GM18520 (cell line): ENCODE measurements at regions not wholly inside any gene's neighbourhood (a gene's known extent, or its start where the extent isn't known, plus 50 kb on each side); places are given as distances from the start of the nearest gene placed in this dataset.

Experiments
- ATAC-seq: cut with Tn5 transposase; IDR thresholded peaks from one replicate; pipeline ENCODE4 v1.9.1; 2021; ENCODE audit not compliant: unreplicated experiment

DNA sequence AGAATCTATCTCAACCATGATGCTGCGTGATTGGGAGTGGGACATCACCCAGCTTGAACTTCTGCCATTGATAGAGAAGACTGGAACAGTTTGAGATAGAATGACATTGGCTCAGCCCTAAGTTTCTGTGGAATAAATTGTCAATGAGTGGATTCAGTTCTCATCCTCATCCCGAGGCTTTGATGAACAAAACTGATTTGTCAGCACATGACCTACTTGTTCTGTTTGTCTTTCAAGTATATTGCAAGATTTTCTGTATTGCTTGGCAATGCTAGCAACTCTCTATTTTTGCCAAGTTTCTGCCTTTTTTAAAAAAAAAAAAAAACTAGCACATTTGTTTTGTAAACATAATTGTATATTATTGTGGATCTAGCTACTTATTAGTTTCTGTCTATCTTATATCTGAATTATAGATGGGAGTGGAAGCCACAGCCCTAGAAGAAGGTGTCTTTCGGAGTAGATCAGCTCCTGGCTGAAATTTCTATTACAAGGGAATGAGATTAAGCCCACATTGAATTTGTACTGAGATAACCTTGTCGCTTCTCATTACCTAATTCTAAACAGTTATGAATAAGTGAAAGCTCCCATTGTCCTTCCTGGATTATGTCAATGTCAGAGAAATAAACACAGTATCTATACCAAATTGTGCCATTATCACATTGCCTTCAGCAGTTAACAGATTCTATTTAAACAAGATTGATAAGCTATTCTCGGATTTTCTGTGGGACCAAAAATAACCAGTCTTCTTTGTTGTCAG, 166.1 kb downstream of the TNFSF13B start:
- no peak for ATAC-seq

DNA sequence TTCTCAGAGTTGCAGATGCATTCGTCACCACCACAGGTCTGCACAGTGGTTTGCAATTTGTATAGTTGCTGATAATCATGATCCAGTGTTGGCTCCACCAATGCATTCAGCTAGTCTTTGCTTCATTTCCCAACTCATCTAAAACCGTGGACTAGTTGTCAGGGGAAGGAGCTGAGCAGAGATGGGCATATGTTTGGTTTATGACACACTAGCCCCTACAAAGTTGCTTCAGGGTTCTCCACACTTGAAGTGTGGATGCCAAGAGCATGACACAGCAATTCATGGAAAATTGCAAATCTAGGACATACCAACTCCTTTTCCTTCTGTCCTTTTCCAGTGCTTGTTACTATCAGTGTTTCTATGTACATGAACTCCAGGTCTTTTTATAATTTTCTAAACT, 168.0 kb downstream of the TNFSF13B start:
- ATAC-seq = no peak

DNA sequence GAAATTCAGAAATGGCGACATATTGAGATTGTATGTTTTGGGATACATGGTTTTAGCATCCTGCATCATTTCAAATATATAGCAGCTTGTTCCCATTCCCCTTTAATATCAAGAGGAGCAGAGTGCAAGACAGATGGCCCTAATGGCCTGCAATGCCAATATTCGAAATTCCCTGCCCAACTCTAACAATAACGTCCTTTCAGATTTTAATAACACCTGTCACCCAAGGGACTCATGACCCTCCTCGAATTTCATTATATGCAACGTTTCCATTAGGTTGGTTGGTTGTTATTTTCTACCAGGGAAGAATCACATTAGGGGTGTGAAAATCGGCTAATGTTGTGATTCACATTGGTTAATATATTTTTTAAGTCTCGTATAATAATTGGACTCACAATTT, 170.0 kb downstream of the TNFSF13B start:
- ATAC-seq = no peak

DNA sequence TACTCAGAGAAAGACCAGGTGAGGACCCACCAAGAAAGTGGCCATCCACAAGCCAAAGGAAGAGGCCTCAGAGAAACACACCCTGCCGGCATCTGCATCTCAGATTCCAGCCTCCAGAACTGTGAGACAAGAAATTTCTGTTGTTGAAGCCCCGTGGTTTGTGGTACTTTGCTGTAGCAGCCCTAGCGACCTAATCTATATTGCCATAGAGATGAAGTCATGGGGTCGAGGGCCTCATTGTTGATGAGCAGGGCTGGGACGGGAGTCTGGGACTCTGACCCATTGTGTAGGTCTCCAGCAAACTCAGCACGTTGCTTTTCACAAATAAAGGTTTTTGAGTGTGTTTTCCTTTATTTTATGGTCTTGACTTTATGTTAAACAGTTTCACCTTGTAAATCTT, 174.9 kb downstream of the TNFSF13B start:
- ATAC-seq = no peak

DNA sequence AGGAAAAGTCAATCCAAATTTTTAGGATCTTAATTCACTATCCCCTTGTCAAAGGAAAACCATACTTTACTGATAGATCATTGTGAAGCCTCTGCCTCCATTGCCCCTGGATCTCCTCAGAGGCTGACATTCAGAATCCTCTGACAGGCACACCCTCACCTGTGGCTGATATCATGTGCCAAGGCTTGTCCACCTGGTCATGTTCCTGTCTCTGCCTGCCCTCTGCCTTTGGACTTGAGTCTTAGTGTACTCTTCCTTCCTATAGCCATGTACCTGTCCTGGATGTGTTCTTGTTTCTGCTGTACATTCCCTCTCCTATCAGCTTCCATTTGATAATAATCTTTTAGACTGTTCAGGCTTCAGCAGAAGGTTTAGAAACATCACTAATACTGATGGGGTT, 179.4 kb downstream of the TNFSF13B start:
- ATAC-seq = no peak

DNA sequence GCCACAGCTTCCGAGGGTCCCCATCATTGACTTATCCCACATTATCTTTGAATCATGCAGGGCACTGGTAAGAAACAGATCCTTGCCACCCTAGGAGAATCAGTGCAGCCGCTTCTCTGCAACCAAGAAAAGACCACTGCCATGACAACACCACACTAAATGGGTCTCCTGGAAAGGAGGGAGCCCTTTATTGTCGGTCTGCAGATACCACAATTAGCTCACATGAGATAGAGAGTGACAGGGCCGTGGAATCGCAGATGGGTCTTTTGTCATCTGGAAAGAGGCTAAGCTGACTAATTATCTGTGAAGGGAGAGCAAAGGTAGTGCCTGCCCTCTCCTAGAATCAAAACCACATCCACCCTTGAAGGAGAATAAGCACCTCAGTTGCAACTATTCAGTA, 178.3 kb upstream of the MYO16 start:
- no peak for ATAC-seq

DNA sequence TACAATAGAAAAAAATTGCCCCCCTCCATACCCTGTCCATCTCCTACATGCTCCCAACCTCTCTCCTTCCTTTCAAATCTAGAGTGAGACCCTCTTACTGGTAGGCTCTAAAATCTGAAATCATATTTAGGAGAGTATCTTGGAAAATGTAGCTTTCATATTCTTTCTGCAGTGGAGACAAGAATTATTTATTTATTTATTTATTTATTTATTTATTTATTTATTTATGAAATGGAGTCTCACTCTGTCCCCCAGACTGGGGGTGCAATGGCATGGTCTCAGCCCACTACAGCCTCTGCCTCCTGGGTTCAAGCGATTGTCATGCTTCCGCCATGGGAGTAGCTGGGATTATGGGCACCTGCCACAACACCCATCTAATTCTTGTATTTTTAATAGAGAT, 174.1 kb upstream of the MYO16 start:
- ATAC-seq = no peak

DNA sequence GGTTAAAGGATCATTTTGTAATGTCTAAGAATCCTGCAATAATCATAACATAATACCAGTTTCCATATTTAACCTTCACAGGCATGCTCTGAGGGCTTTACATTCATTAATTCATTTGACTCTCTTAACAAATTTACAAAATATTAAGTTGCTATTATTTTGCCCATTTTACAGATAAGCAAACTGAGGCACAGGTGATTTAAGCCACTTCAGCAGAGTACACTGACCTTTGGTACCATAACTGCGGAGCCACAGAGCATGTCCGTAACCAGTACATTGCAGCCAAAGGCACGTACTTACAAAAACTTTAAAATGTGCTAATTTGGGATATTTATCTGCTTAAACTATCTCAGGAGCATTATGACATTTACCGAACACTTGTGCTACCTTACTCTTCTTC, 169.4 kb upstream of the MYO16 start:
- no peak for ATAC-seq

DNA sequence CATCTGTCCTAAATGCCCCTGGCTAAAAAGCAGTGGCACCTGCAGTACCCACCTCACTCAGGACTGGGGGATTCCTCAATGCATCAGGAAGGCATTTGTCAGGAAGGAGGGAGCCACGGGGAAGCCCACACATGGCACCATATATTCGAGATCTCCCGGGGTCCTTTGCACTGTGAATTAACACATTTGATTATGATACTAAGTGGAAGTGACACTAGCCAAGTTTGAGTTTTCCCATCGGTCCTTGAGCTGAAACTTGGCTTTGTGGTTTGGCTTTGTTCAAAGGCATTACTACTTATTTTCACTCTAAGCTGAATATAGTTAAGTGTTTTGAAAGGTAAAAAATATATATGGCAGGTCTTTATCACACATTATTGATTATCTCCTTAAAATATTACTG, 168.7 kb upstream of the MYO16 start:
- ATAC-seq = no peak

DNA sequence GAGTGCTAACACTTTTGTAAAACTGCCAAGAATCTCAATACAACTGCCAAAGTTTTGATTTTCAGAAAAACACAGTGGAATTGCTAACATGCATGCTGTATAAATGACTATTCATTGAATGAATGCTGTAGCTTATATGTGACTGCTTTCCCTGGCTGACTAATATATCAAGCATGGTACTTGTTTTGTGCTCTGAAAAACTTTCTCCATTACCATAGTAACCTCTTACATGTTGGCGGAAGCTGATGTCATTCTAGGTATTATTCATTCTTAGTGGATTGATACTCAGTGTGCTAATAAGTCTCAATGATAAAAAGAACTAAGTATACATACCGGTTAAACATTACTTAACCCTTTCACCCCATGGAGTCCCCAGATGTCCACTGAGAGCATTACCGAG, 166.1 kb upstream of the MYO16 start:
- peak; percentile 76 for ATAC-seq

DNA sequence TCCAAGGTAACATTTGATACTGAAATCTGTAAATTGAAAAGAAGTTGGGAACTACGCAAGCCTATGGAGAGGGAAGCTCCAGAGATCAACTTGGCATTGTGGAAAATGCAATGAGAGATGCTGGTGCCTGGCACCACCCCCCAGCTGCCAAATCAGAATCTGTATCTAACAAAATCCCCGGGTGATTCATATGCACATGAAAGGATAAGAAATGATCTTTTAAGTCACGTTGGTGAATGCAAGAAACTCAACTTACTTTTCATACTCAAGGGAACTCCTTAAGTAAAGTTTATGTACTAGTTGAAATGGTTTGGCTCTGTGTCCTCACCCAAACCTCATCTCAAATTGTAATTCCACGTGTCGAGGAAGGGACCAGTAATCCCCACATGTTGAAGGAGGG, 158.5 kb upstream of the MYO16 start:
- ATAC-seq = no peak

DNA sequence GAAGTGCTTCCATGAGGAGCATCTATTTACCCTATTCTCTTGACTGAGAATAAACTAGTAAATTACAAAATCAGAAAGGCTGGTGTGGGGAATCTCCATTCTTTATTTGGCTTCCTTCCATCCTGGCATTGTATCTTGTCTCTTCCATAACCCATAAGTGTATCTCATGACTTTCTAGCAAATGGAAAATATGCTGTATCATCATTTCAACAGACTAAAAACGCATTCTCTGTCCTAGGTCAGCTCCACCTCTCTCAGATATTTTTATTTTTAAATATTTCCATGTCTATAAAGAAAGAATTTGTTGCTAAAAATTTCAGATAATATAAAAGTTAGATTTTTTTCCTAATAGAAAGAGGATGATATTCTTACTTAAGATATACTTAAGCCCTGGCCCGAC, 154.2 kb upstream of the MYO16 start:
- no peak for ATAC-seq

DNA sequence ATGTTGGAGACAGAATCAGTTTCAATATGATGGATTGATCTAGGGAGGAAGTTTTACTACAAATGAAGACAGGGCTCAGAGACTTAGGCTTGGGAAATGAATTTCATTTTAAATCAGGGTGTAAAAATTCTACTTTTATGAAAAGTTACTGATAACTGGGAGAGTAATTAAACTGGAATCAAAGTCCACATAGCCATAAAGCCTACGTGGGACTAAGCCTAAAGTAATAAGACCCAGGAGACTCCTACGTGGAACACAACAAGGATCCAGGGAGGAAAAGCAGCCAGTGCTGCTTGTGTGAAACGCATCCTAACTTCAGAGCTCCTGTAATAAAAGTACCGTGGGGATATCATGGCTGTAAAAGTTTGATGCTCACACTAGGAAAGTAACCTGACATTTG, 152.0 kb upstream of the MYO16 start:
- no peak for ATAC-seq

DNA sequence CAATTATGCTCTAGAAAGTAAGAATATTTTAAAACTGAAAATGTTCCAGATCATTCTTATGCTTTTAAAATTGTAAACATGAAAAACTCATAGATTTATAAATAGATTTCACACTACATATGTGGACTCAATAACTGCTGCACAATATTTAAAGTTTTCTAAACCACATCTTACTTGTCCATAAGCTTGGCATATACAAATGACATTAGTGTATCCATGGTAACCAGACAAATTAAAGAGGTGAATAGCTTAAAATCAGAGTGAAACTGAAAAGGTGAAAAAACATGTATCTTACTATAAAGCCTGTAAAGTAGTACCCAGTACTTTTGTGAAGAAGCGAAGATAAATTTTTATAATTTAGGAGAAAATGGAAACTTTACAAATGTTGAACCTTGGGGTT, 151.2 kb upstream of the MYO16 start:
- no peak for ATAC-seq

DNA sequence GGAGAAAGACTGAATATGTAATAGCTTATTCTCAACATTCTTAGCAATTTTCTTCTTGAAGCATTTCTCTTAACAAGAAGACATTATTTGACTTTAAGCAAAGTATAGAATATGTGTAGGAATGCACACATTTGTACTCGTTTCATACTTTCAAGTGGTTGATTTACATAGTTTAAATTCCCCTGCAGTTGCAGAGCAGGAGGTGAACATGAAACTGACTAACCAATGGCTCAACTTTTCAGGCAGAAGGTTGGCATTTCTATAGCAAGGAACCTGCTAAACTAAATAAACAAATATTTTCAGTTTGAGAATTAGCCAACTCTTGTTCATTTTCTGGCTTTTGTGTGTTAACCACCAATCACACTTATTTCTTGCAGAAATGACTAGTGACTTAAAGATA, 145.4 kb upstream of the MYO16 start:
- ATAC-seq = no peak

DNA sequence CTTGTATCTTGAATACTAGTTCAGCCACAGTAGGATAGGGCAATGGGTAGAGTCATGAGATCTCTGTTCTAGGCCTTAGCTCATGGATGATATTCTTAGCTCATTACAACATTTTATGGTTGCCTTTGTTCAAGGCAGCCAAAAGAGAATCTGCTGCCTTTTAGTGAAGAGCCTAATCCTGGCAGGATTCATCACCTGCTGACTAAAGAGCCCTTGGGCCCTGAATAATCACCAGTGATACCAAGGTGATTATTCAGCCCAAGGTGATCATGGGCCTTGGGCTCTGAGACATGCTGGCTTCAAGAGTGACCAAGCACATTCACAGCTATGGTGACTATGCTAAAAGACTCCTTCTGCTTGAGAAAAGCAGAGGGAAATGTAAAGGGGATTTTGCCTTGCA, 143.3 kb upstream of the MYO16 start:
- no peak for ATAC-seq

DNA sequence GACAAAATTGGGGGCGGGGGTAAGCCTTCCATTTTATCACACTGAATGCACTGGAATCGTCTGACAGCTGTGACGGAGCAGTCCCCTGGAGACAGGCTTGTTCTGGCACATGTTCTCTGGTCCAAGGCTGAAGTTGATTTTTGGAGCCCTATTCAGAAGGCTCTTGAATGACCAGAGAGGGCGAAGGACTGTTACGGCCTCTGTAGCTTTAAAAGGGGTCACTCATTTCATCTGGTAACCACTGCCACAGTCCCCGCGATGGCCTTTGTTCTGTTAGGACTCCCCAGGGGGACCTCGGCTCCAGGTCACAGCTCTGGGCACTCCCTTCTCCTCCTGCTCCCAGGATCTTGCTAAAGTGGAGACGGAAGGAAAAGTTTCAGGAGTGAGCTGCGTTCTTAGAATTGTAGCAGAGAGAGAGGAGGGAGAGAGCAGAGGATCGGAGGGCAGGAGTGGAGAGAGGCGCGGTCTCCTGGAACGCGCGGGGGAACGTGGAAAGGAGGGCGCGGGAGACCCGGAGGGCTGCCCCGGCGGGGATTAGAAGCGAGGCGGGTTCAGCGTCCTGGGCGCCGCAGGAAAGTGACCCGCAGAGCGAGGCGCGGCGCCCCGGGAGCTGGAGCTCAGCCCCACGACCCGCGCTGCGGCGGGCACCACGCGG, 134.3 kb upstream of the MYO16 start:
- ATAC-seq = no peak

DNA sequence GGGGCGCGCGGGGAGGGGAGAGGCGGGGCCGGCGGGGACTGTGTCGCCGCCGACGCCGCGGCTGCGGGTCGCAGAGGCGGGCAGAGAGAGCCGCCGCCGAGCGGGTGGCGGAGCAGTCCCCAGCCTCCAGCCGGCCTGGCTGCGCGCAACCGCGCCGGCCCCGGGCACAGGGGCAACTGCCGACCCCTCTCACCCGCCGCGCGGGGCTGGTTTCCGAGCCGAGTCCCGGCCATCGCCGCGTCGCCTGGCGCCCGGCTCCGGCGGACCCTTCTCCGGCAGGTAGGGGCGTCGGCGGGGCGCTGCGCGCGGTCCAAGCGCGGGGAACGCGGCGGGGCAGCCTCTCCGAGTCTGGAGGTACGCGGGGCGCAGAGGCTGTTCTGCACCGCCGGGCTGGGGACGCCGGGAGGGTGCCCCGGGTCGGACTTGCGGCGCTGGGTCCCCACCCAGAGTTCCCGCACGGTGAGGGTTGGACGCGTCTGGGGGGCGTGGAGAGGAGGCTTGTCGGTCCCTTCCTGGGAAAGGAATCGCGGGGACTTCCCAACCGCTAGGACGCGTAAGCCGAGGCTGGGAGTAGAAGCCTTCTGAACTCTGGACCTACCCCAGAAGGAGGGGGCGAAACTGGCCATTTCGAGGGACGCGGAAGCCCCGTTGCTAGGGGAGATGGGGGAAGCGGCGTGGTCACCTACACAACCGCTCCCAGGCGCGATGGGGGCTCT, 133.6 kb upstream of the MYO16 start:
- ATAC-seq = no peak

DNA sequence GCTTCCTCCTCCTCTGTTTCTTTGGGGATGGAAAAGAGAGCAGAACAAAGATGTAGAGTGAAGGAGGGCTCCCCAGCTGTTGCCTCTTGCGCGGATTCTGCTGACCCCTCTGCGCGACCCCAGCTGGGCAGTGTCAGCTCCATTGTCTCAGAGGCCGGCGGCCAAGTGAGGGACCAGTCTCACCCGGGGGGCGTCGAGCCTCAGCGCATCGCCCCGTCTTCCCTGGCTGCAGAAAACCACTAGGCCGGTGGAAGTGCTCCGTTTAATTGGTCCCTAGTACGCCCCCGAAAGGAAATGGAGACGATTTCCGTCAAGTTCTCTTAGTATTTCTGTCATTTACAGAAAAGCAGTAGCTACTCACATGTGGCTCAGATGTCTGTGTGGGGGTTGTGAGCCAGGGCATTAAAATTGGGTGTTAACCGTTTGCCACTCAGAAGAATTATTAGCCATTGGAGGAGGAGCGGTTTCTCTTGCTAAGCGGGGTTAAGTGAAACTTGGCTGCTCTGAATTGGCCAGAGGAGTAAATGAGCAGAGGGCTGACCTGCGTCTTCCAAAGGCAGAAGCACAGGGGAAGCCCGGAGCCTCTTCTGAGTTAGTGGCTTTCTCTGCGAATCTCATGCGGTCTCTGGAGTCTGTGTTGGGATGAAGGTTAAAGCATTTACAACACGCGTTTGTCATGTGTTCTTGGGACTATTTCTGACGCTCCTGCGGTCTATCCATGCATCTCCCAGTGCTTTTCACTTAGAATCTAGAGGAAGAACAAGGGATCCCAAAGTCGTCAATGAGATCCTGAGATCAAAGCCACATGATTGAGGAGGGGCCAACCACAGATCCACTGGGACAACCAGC, 132.8 kb upstream of the MYO16 start:
- ATAC-seq = no peak

DNA sequence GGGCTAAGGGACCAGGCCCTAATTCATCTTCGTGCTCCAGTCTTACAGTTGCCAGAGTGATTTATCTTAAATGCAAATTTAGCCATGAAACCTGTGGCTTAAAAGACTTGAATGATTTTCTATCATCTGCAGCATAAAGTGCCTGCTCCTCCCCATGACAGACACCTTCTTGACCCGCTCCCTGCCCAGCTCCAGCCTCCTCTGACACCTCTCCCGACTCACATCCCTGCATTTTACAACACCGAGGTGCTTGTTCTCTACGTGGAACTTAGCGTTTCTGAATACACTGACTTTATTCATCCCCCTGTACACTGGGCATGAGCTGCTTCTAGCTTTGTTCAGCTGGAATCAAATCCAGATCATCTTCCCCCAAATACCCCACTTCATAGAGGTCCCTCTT, 128.7 kb upstream of the MYO16 start:
- no peak for ATAC-seq

DNA sequence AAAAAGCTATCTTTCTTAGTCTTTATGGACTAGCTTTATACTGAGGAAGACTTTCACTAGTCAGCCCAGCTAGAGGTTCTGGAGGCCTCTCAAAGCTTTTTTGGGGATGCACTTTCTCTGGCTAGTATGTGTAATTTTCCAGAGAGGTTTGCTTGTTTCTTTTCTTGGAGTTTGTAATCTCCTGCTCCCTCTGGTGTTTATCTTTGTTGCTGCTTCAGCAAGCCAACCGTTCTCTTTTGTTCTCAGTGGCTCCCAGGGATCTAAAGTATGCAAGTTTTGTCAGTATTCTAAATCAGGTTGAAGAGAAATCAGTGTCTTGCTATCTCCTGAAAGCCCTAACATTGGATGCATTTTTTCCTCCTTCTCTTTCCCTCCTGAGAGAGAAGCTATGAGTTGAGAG, 121.1 kb upstream of the MYO16 start:
- ATAC-seq = no peak
